NT2/D1 (cell line): ENCODE measurements at regions not wholly inside any gene's neighbourhood (a gene's known extent, or its start where the extent isn't known, plus 50 kb on each side); places are given as distances from the start of the nearest gene placed in this dataset.

Experiments
- DNase-seq: peaks from one replicate; pipeline ENCODE4 v3.0.0-alpha.2; 2011; ENCODE audit warnings: low read depth, low spot score
- H3K27me3 ChIP-seq: 2 replicates; pipeline ENCODE4 v1.6.0; 2011; ENCODE audit warnings: mild to moderate bottlenecking; ENCODE audit not compliant: insufficient read length, insufficient read depth
- H3K36me3 ChIP-seq: 2 replicates; pipeline ENCODE4 v1.6.1; 2011; ENCODE audit warnings: mild to moderate bottlenecking, low read length, mixed read lengths; ENCODE audit not compliant: insufficient read depth, insufficient read length
- H3K4me1 ChIP-seq: 2 replicates; pipeline ENCODE4 v1.5.1; 2011; ENCODE audit not compliant: insufficient read depth, insufficient read length
- H3K4me3 ChIP-seq: 2 replicates; pipeline ENCODE4 v1.5.1; 2011; ENCODE audit warnings: low read depth; ENCODE audit not compliant: insufficient read length
- H3K9ac ChIP-seq: 2 replicates; pipeline ENCODE4 v1.6.0; 2011; ENCODE audit warnings: low read depth; ENCODE audit not compliant: insufficient read length
- H3K9me3 ChIP-seq: 2 replicates; pipeline ENCODE4 v1.5.1; 2011; ENCODE audit warnings: mild to moderate bottlenecking, low read length; ENCODE audit not compliant: insufficient read depth
- SUZ12 ChIP-seq: IDR thresholded peaks from 2 replicates; pipeline ENCODE4 v1.6.1; 2011; ENCODE audit not compliant: insufficient read length, insufficient read depth; ENCODE audit errors: extremely low read depth
- YY1 ChIP-seq: IDR thresholded peaks from 2 replicates; pipeline ENCODE4 v1.6.1; 2011; ENCODE audit not compliant: insufficient read length, insufficient read depth
- ZNF274 ChIP-seq: IDR thresholded peaks from 2 replicates; pipeline ENCODE4 v1.6.1; 2011; ENCODE audit warnings: mild to moderate bottlenecking, low read depth, low read length

- Histone ChIP-seq H3K4me1 (no peaks in the 10 kb centered on the region), H3K27me3 (no peaks in the 10 kb centered on the region)
- DNase-seq = no peak
Observed at GRCh38 chr11:27287205-27287604, 75.8 kb downstream of the CCDC34 start.

GRCh38 chr11:27285761-27286160 is 77.3 kb downstream of the CCDC34 start:
- no peak for DNase-seq
- Histone ChIP-seq H3K4me1 (no peaks in the 10 kb centered on the region), H3K36me3 (no peaks in the 10 kb centered on the region), H3K9me3 (peaks cover 2% of the 10 kb centered on the region; the same call in 1 of the 2 replicates), H3K27me3 (no peaks in the 10 kb centered on the region), H3K4me3 (no peak overlapping the region), H3K9ac (no peak overlapping the region)
- no peak for TF ChIP-seq SUZ12
- no peak for TF ChIP-seq YY1
- no peak for TF ChIP-seq ZNF274

More at GRCh38 chr11:27287205-27287604, 75.8 kb downstream of the CCDC34 start:
- Histone ChIP-seq H3K4me3 (no peak overlapping the region), H3K36me3 (no peaks in the 10 kb centered on the region), H3K9me3 (peaks cover 17% of the 10 kb centered on the region; the same call in 1 of the 2 replicates), H3K9ac (no peak overlapping the region)
- TF ChIP-seq ZNF274 = no peak
- no peak for TF ChIP-seq SUZ12
- TF ChIP-seq YY1 = no peak

GRCh38 chr11:27282806-27283205 is 80.2 kb downstream of the CCDC34 start:
- no peaks in the 10 kb centered on the region for H3K9me3 ChIP-seq
- TF ChIP-seq SUZ12 = no peak
- no peak for TF ChIP-seq YY1
- TF ChIP-seq ZNF274 = no peak
- H3K4me1 ChIP-seq = no peaks in the 10 kb centered on the region
- no peak overlapping the region for H3K4me3 ChIP-seq
- DNase-seq = no peak
- no peak overlapping the region for H3K9ac ChIP-seq
- H3K36me3 ChIP-seq = no peaks in the 10 kb centered on the region
- H3K27me3 ChIP-seq = no peaks in the 10 kb centered on the region

- Histone ChIP-seq H3K4me3 (no peak overlapping the region), H3K27me3 (no peaks in the 10 kb centered on the region), H3K9ac (no peak overlapping the region), H3K9me3 (no peaks in the 10 kb centered on the region), H3K36me3 (no peaks in the 10 kb centered on the region), H3K4me1 (no peaks in the 10 kb centered on the region)
- TF ChIP-seq YY1 = no peak
- DNase-seq = no peak
Observed at GRCh38 chr11:27281740-27282590, 81.0 kb downstream of the CCDC34 start.

GRCh38 chr11:27281276-27281675 is 81.7 kb downstream of the CCDC34 start:
- no peak overlapping the region for H3K9ac ChIP-seq
- no peak overlapping the region for H3K4me3 ChIP-seq
- no peaks in the 10 kb centered on the region for H3K36me3 ChIP-seq
- H3K27me3 ChIP-seq = no peaks in the 10 kb centered on the region
- no peaks in the 10 kb centered on the region for H3K9me3 ChIP-seq
- no peaks in the 10 kb centered on the region for H3K4me1 ChIP-seq
- TF ChIP-seq ZNF274 = no peak
- TF ChIP-seq YY1 = no peak
- no peak for TF ChIP-seq SUZ12
- DNase-seq = no peak

- H3K9me3 ChIP-seq = no peaks in the 10 kb centered on the region
- H3K4me1 ChIP-seq = no peaks in the 10 kb centered on the region
- no peaks in the 10 kb centered on the region for H3K27me3 ChIP-seq
- no peak for TF ChIP-seq SUZ12
- no peak for TF ChIP-seq YY1
- TF ChIP-seq ZNF274 = no peak
- no peak overlapping the region for H3K4me3 ChIP-seq
- no peak overlapping the region for H3K9ac ChIP-seq
- no peak for DNase-seq
- no peaks in the 10 kb centered on the region for H3K36me3 ChIP-seq
Observed at GRCh38 chr11:27280140-27280539, 82.9 kb downstream of the CCDC34 start.

- no peak overlapping the region for H3K9ac ChIP-seq
- H3K9me3 ChIP-seq = no peaks in the 10 kb centered on the region
- no peak for DNase-seq
- no peaks in the 10 kb centered on the region for H3K27me3 ChIP-seq
- no peak overlapping the region for H3K4me3 ChIP-seq
- TF ChIP-seq SUZ12 (no peak), ZNF274 (no peak), YY1 (no peak)
- no peaks in the 10 kb centered on the region for H3K36me3 ChIP-seq
- H3K4me1 ChIP-seq = no peaks in the 10 kb centered on the region
Observed at GRCh38 chr11:27279460-27279859, 83.6 kb downstream of the CCDC34 start.
